Cerebellar nuclear complex (tissue), 1 donor: ENCODE measurements at regions not wholly inside any gene's neighbourhood (a gene's known extent, or its start where the extent isn't known, plus 50 kb on each side); places are given as distances from the start of the nearest gene placed in this dataset.

Source experiments
- DNase-seq, 2 experiments: peaks; one replicate each; lab custom pipeline; 2025; lab: John Stamatoyannopoulos, UW

GRCh38 chr5:67338421-67338820 is 141.8 kb upstream of the CD180 start:
- no peak for DNase-seq

GRCh38 chr5:67337751-67338150 is 141.2 kb upstream of the CD180 start:
- no peak for DNase-seq

GRCh38 chr5:67335426-67335825 is 138.8 kb upstream of the CD180 start:
- no peak for DNase-seq

GRCh38 chr5:67334373-67334772 is 137.8 kb upstream of the CD180 start:
- DNase-seq = no peak

GRCh38 chr5:67333171-67333570 is 136.6 kb upstream of the CD180 start:
- DNase-seq = no peak

GRCh38 chr5:67331296-67331925 is 134.8 kb upstream of the CD180 start:
- DNase-seq = no peak

- no peak for DNase-seq
These were observed 123.5 kb upstream of the CD180 start for GRCh38 chr5:67319935-67320725.

- DNase-seq = no peak
These were observed 122.1 kb upstream of the CD180 start for GRCh38 chr5:67318746-67319145.

- no peak for DNase-seq
These were observed 121.0 kb upstream of the CD180 start for GRCh38 chr5:67317603-67318002.

- DNase-seq = no peak
These were observed 120.1 kb upstream of the CD180 start for GRCh38 chr5:67316695-67317094.

GRCh38 chr5:67315082-67315989 is 118.7 kb upstream of the CD180 start:
- DNase-seq = no peak

GRCh38 chr5:67311701-67312100 is 115.1 kb upstream of the CD180 start:
- DNase-seq = no peak

GRCh38 chr5:67311208-67311607 is 114.6 kb upstream of the CD180 start:
- no peak for DNase-seq

- DNase-seq = no peak
These were observed 114.1 kb upstream of the CD180 start for GRCh38 chr5:67310740-67311139.

GRCh38 chr5:67310169-67310568 is 113.6 kb upstream of the CD180 start:
- no peak for DNase-seq

- no peak for DNase-seq
These were observed 112.5 kb upstream of the CD180 start for GRCh38 chr5:67308988-67309688.

- no peak for DNase-seq
These were observed 110.5 kb upstream of the CD180 start for GRCh38 chr5:67306965-67307607.

GRCh38 chr5:67305913-67306710 is 109.5 kb upstream of the CD180 start:
- DNase-seq = no peak

- no peak for DNase-seq
These were observed 108.8 kb upstream of the CD180 start for GRCh38 chr5:67305401-67305800.

GRCh38 chr5:67303356-67303755 is 106.8 kb upstream of the CD180 start:
- DNase-seq = no peak
